HUDEP-2 (cell line): ENCODE measurements at regions not wholly inside any gene's neighbourhood (a gene's known extent, or its start where the extent isn't known, plus 50 kb on each side); places are given as distances from the start of the nearest gene placed in this dataset.

Experiments used
- DNase-seq, 76 experiments: peaks; one replicate each; lab custom pipeline; 2025; ENCODE audit not compliant: unreplicated experiment in 76 of 76; lab: John Stamatoyannopoulos, UW

DNA sequence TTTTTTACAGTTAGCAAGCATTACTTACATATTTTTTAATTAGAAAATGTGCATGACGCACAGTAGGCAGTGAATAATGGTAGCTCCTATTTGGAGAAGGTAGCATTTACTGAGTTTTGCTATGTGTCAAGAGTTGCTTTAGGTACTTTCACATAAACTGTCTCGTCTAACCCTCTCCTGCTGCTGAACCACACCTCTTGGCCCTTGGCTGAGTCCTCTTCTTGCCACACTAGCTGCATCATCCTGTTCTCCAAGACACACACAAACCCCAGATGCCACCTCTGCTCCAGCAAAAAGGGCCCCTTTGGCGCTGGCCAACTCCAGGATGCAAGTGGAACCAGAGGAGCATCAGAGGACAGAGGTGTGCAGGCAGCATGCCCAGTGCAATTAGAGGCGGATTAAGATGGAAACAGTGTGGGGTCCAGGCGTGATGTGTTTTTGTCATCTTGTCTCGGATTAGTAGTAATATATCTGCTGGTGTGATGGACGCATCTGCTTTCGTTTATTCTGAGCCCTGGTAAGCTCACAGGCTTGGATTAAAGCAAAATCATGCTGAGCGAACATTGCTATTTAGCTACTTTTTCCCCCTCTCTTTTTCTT lies 367.0 kb upstream of the CADM1 start:
- DNase-seq = no peak

DNA sequence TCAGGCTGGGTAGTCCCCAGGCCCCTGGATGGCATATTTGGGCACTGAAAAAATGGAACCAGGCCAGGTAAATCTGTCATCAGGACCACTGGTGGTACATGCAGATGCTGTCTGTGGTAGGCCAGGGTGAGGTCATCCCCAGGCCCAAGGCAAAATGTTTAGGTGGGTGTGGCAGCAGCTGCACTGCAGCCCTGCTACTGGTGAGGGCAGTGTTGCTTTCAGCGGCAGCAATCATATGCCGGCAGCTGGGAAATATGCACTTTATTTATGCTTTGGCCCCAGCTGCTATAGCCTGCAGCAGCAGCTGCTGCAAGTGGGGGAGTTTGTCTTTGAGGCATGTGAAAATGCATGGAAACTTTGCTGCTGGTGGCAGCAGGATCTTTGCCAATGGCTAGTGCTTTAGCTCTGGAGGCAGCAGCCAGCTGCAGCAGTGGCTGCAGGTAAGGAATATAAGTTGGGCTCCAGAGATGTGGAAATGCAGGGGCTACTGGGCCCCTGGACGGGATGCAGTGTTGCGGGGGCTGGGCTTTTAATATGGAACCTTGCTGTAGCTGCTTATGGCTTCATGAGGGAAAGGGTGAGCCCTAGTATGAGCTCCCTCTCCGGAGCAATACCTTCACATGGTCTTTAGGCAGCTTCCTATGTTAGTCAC lies 365.7 kb upstream of the CADM1 start:
- peak in 6 of 76 experiments; percentile 1 to 27 (median 13) for DNase-seq

DNA sequence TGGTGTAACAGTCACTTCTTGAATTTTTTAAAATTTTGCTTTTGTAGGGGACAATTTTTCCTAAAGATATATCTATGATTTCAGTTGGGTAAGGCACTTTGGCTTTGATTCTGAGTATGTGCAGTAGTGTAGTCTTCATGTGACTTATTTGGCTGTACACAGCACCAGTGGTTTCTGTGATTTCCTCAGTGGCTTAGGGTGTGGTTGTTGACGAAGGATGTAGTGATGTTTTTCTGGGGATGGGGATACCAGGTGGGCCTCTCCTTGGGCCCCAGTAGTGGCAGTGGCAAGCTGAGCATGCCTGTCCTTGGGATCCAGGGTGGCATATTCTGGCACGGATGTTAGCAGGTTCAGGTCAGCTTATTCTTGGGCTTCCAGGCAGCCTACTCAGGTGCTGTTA lies 364.9 kb upstream of the CADM1 start:
- no peak for DNase-seq

DNA sequence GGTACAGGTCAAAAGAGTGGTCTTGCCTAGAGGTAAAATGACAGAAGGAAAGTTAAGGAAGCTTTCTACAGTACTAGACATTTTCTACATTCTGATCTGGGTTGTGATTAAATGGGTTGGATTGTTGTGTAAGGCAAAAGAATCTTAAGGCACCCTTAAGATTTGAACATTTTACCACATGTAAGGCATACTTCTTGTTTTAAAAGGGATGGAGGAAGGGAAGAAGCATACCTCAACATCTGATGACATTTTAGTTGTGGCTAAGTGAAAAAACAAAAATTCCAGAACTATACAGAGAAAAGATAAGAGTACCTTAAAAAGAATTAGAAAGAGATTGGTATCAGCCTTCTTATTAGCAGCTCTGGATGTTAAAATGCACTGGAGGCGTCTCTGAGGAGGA lies 356.0 kb upstream of the CADM1 start:
- DNase-seq = no peak

DNA sequence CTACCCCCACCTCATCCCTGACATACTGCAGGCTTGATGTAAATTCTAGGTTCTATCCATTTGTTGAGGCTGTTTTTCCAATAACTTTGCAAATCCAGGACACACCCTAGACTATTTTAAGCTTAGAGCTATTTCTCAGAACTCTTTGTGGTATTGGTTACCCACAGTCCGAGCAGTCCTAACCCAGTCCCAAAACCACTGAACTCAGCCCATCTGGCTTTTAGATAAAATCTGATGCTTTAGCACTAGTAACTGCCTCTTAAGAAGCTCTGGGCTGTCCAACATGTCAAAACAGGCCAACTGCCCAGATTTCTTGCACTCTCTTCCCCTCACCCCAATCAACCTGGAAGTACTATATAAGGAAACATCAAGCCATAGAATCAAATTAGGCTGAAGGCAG lies 344.4 kb upstream of the CADM1 start:
- no peak for DNase-seq

DNA sequence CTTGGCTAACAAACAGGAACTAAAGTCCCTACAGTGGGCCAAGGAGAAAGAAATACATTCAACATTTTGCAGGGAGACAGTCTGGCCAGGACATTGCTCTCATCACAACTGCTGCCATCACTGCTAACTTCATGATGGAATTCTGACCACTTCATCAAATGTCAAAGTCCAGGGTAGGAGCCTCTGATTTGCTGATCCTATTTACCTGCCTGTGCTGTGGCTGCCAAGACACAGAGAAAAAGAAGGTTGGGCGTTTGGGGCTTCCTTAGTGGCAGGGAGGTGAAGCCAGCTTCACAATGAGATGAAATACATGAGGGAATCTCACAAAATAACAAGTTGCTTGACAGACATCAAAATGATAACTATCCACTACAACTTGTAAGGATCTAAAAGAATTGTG lies 343.9 kb upstream of the CADM1 start:
- no peak for DNase-seq

DNA sequence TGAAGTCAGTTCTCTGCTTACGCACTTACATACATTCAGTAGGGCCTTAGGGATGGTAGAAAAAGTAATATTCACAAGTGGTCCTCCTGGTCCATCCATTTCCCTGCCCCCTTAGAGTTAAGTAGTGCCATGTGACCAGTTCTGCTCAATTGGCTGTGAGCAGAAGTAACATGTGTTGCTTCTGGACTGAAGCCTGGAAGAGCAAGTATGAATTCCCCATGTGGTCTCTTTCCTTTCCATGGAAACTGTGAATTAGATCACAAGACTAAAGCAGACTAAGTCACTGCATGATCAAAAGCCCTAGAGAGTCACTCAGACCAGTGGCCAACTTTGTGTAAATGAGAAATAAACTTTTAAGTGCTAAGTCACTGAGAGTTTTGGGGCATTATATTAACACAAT lies 341.7 kb upstream of the CADM1 start:
- no peak for DNase-seq

DNA sequence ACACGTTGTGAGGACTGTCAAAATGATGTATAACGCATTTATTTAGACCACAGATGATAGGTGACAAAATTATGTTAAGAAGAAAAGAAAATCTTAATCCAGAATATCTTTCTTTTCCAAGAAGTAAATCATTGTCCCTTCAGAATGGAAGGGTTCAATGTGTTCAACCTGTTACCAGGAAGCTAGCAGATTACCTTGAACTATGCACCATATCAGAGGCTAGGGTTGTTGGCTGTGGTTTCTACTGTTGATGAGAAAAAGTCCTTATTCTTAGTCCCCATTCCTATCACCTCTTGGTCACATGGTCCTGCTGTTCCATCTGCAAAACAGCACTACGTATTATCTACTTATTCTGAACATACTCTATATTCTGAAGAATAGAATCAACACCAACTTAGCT lies 339.5 kb upstream of the CADM1 start:
- DNase-seq = no peak

DNA sequence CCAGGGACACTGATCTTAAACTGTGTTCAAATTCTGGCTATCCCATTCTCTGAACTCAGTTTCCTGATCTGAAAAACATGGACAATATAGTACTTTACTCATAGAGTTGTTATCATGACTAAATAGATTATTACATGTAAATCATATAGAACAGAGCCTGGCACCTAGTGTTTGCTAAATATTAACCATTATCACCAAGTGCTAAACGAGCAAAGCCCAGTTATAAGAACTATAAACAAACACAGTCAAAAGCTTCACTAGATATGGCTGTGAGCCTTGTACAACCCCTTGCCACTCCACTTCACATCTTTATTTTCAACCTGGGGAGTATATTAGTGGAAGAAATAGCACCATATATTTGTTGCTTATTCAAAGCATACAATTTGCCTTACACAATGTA lies 338.9 kb upstream of the CADM1 start:
- no peak for DNase-seq

DNA sequence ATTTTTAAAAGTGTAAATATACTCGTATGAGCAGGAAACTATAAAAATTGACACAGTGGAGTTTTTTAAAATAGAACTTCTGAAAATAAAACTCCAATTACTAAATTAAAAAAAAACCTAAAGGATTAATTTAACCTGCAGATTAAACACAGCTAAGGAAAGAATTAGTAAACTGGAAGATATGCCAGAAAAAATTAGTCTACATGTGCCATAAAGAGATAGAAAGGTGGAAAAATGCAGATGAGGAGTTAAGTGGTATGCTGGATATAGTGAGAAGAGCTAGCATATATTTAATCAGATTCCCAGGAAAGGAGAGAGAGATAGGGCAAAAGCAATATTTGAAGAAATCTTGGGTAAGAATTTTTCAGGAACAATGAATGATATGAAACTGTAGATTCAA lies 315.8 kb upstream of the CADM1 start:
- no peak for DNase-seq

DNA sequence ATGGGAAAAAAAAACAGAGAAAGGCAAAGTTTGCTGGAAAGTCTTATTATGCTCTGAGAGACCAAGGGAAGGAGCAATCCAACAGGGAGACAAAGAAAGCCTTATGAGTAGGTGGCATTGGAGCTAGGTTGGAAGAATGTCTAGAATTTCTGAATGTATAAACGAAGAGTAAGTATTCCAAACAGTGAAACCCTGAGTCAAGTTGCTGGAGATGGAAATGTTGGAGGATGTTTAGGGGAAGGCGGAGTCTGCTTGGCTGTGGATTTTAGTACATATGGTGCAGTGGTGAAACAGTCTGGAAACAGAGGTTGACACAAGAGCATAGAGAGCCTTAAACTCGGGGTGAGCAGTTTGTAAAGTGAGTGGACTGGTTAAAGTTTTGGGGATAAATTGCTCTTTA lies 314.8 kb upstream of the CADM1 start:
- DNase-seq = no peak

DNA sequence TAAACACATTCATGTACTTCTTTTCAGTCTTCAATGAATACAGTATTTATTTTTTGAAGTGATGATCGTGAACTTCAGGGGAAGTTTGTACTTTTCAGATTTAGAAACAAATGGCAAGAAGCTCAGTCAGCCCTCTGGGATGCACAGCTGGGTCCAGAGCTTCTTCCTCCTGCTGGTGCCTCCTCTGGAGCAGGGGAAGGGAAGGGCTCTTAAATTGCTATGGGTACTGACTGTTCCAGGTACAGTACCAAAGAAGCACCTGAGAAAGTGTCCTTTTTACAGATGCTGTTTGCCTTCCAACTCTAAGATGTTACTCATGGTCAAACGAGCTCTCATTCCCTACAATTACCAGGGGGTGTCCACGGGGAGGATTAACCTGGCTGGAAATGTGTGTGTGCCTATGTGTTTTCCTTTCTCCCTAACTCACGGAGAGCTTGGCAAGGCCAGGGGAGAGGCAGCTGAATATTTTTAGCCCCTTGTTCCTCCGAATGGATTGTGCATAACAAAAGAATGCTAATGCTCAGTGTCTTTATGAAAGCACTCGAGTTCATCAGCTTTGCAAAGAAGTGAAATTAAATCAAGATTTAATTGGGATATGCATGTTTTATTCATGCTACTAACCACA lies 313.7 kb upstream of the CADM1 start:
- no peak for DNase-seq

DNA sequence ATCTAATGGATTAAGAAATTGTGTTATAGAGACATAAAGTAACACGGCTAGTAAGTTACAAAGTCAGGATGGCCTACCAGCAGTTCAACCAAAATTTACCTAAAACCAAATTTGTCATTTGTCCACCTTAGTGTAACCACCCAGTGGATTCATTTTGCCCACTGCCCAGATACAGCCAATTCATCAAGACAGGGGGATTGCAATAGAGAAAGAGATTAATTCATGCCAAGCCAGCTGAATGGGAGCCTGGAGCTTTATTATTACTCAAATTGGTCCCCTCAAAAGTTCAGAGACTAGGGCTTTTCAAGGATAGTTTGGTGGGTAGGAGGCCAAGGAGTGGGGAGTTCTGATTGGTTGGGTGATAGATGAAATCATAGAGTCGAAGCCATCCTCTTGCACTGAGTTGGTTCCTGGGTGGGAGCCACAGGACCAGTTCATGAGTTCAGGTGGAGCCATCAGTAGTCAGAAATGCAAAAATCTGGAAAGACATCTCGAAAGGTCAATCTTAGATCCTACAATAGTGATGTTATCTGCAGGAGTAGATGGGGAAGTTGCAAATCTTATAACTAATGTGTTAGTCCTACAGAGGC lies 304.2 kb upstream of the CADM1 start:
- DNase-seq = no peak

DNA sequence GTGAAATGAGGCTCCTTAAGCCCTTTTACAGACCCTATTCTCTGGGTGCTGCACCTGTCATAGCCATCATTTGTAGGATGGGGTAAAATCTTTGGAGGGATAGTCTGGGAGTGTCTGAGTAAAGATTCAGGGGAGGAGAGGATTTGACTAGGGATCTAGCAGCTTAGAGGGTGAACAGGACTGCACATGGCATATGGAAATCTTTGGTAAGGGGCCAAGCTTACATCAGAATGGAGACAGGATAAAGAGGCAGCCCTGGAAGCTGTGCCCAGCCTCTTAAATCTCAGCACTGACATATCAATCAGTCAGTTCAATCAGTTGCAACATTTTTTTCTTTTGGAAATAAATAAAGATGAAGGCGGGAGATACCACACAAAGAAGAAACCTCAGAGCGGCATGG lies 301.8 kb upstream of the CADM1 start:
- no peak for DNase-seq

DNA sequence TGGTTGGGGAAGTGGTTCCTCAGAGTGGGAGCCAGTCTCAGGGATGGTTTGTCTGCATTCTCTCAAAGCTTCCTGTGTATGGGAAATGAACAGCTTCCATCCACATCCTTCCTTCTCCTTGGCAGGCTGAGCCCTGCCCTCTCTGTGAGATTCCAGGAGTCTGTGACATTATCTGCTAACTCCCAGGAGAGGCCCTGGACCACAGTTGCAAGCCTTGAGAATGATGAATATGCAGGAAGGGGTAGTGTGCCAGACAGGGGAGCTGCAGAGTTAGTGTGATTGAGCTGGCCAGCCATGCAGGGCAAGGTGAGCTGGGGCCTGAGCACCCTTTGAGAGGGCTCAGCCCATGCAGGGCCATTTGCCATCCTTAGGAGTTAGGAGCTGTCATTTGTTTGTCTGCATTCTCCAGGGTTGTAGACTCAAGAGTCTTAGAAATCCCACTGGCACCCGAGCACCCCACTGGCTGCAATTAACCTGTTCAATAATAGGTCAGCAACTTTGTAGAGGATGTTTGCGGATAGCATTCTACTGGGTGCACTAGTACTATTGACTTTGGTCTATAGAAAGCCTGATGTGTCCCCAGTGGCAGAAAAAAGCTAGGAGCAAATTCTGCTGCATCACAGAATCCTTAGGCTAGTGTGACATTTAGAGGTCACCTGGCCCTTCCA lies 299.0 kb upstream of the CADM1 start:
- no peak for DNase-seq

DNA sequence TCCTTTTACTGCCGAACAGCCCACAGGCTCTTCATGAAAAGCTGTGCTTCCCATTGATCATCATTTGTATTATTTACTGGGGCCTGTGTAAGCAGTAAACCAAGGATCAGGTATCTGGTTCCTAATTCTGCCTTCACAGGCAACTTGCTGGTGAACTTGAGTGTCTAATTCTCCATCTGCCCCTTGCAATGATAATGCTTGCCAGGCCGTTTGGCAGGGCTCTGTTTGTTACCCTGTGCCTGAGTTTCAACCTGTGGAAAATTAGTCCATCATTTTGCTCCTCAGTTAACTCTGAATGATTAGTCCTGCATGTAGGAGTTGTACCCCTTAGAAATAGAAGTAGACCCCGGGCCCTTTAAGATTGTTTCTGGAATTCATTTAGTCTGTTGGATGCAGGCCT lies 298.4 kb upstream of the CADM1 start:
- DNase-seq = no peak

DNA sequence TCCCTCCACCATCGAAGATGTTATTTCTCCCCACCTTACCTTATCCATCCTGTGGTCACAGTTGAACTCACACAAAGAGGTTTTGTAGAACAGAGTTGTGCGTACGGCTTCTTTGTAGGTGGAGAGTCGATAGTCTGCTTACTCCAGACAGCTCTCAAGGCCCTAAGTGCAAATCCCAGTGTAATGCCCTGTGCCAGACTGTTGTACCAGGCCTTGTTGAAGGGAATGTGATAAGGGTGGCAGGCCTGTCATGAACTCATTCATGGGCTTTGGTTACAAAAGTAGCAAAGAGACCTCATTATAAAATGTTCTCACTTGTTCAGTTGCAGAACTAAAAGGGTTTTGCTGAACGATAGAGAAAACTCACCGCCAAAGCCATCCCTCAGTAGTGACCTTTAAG lies 288.7 kb upstream of the CADM1 start:
- no peak for DNase-seq

DNA sequence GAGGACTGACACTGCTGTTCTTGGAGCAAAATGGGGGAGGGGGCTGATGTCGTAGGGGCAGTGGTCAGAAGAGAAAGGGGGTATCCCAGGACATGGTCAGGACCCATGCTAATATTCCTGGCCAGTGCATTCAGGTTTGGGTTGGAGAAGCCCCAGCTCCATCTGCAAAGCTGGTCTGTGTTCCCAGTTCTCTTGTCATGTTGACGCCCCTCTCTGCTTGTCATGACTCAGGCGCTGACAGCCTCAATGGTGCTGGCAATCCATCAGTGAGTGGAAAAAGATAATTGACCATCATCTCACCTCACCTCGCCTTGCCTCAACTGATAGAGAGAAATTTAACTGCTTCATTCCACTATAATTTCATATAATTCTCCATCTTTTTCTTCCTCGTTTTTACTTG lies 283.1 kb upstream of the CADM1 start:
- no peak for DNase-seq

DNA sequence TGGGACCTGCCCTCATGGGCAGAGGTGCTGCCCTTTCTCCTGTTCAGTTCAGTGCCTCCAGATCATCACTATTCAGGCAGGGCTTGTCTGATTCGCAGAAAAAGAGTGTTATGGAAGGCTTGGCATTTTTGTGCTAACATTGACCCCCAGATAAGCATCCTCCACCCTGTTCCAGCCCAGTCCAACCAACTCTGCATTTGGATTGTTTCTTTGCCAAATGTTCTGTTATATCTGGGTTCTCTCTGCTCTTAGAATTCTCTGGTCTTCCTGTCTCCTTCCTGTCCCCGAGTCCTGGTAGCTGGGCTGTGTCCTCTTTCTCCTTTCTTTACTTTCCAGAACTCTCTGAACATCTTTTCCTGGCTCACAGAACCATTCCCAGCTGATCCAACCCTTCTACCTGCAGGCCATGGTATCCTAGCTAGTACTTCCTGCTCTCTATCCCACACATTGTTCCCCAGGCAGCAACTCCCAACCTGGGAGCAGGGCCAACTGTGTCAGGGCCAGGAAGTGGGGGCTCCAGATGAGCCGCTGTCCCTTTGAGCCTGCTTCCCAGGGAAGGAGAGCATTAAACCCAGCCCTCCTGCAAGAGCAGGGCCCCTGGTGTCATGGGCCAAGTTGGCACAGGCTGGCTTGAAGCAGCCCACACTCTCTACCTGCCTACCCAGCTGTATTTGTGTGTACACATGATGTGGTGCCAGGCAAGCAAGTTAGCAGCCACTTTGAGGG lies 280.7 kb upstream of the CADM1 start:
- DNase-seq = no peak

DNA sequence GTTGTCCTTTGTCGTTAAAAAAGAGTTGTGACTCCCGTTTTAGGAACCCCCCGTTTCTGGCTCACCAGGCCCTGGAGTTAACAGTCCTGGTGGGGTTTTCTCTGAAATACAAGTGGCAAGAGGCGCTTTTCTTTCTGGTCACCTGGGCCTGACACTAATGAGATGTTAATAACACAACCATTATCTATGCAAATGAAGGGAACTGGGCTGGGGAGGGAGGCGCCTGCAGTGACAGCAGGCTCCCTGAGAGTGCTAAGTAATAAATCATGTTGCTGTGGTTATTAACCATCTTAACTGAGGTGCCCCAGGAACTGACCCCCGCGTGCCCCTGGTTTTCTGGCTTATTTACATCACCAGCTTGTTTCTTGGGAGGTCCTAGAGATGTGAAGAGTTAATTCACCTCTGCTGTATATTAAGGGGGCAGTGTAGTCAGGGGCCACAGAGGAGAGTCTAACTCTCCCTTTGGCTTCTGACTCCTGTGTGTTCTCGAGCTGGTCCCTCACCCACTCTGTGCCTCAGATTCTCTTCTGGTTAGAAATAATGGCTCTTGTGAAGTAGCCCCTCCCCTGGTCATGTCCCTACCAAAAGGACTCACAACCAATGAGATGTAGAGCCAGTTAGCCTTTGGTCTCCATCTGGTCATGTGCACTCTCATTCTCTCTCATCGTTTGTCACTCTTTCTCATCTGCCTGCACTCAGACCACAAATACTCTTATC lies 276.6 kb upstream of the CADM1 start:
- DNase-seq = peak in 7 of 76 experiments; percentile 2 to 32 (median 14)
